CD4-positive, alpha-beta T cell (primary cell): ENCODE measurements at regions not wholly inside any gene's neighbourhood (a gene's known extent, or its start where the extent isn't known, plus 50 kb on each side); places are given as distances from the start of the nearest gene placed in this dataset.

Source experiments
- ATAC-seq: fragments of 200-7000 bp; cut with Tn5 transposase; one replicate; pipeline ENCODE4 v1.10.0; 2022; ENCODE audit warnings: mild to moderate bottlenecking; ENCODE audit not compliant: poor library complexity
- CTCF ChIA-PET: fragments of 350-600 bp; sonication (Branson Sonifier 250); formaldehyde crosslinking; loops from one replicate; lab custom pipeline; 2021; ENCODE audit warnings: antibody characterized with exemption, inconsistent platforms; lab: Charles Lee
- POLR2A ChIA-PET: fragments of 350-600 bp; sonication (Branson Sonifier 250); formaldehyde crosslinking; loops from one replicate; lab custom pipeline; 2021; ENCODE audit warnings: antibody characterized with exemption, inconsistent platforms; lab: Charles Lee
- DNase-seq, 14 experiments: peaks; one replicate each; pipeline ENCODE4 v3.0.0-alpha.2; 2013 to 2020; ENCODE audit warnings: mixed read lengths in 2 of 14
- H3K27ac ChIP-seq, 2 donors: one replicate each; pipeline versions ENCODE4 v1.5.1 to v1.7.0; 2013; ENCODE audit warnings: low read length in 2 of 2, low read depth in 1 of 2, mild to moderate bottlenecking in 1 of 2
- H3K27me3 ChIP-seq, 2 experiments: 1 replicate in 1 of 2; 2 replicates in 1 of 2; pipeline versions ENCODE4 v1.6.1 to v1.7.0; 2013; ENCODE audit warnings: low read length in 2 of 2, control low read depth in 1 of 2, mild to moderate bottlenecking in 1 of 2, moderate library complexity in 1 of 2; ENCODE audit not compliant: insufficient read depth in 2 of 2, control insufficient read depth in 1 of 2
- H3K36me3 ChIP-seq: one replicate; pipeline ENCODE4 v1.6.1; 2013; ENCODE audit warnings: low read length, control low read depth; ENCODE audit not compliant: insufficient read depth
- H3K4me1 ChIP-seq: one replicate; pipeline ENCODE4 v1.6.1; 2013; ENCODE audit warnings: low read length, control low read depth; ENCODE audit not compliant: insufficient read depth
- H3K4me3 ChIP-seq: one replicate; pipeline ENCODE4 v1.5.1; 2013; ENCODE audit warnings: mild to moderate bottlenecking, low read length, moderate library complexity
- H3K9me3 ChIP-seq, 2 experiments: 1 replicate in 1 of 2; 2 replicates in 1 of 2; pipeline versions ENCODE4 v1.6.1 to v1.7.0; 2013; ENCODE audit warnings: low read length in 2 of 2, mild to moderate bottlenecking in 2 of 2, control low read depth in 1 of 2, moderate library complexity in 1 of 2; ENCODE audit not compliant: control insufficient read depth in 1 of 2, insufficient read depth in 1 of 2
- H3K27ac Mint-ChIP-seq: one replicate; pipeline ENCODE4 v1.8.0; 2020; ENCODE audit warnings: mixed read lengths
- H3K27me3 Mint-ChIP-seq: one replicate; pipeline ENCODE4 v1.8.0; 2021; ENCODE audit warnings: mixed read lengths
- H3K36me3 Mint-ChIP-seq: one replicate; pipeline ENCODE4 v1.8.0; 2021; ENCODE audit warnings: low read depth, mixed read lengths
- H3K4me1 Mint-ChIP-seq: one replicate; pipeline ENCODE4 v1.8.0; 2021; ENCODE audit warnings: low read depth, mixed read lengths
- H3K4me3 Mint-ChIP-seq: one replicate; pipeline ENCODE4 v1.8.0; 2020; ENCODE audit warnings: mild to moderate bottlenecking, mixed read lengths
- H3K9me3 Mint-ChIP-seq: one replicate; pipeline ENCODE4 v1.8.0; 2020; ENCODE audit warnings: mixed read lengths
- CTCF ChIP-seq: fragments of 200-600 bp; IDR thresholded peaks from one replicate; pipeline ENCODE4 v1.8.0; 2022; ENCODE audit warnings: antibody characterized with exemption, mild to moderate bottlenecking
- intact Hi-C, 2 experiments: fragments of 100-400 bp; cut with DNase I in 1 of 2; cut with micrococcal nuclease in 1 of 2; formaldehyde crosslinking; loops; one replicate each; pipeline versions ENCODE4 v1.15.1 to v1.9.0; 2023 to 2025; cut with DNase I, micrococcal nuclease

GRCh38 chr3:124593442-124593829 is 136.8 kb upstream of the UMPS start:
- H3K4me1 Mint-ChIP-seq: peaks cover 7% of the 10 kb centered on the region
- ATAC-seq (no peak), DNase-seq (no peak)
- no peak overlapping the region for H3K4me3 Mint-ChIP-seq
- no peak overlapping the region for H3K27ac Mint-ChIP-seq
- no peaks in the 10 kb centered on the region for H3K36me3 Mint-ChIP-seq
- H3K36me3 ChIP-seq: no peaks in the 10 kb centered on the region
- H3K27me3 ChIP-seq: no peaks in the 10 kb centered on the region
- H3K27me3 Mint-ChIP-seq: peaks cover 26% of the 10 kb centered on the region
- intact Hi-C loops: no loop called here
- H3K4me3 ChIP-seq: no peak overlapping the region
- POLR2A ChIA-PET: no interaction called here
- no peaks in the 10 kb centered on the region for H3K9me3 ChIP-seq
- no peaks in the 10 kb centered on the region for H3K9me3 Mint-ChIP-seq
- no peak for TF ChIP-seq CTCF
- no peaks in the 10 kb centered on the region for H3K4me1 ChIP-seq
- no peak overlapping the region for H3K27ac ChIP-seq
- CTCF ChIA-PET: no interaction called here

GRCh38 chr3:124594581-124594980 is 135.7 kb upstream of the UMPS start:
- Mint-ChIP-seq H3K27me3 (peaks cover 18% of the 10 kb centered on the region), H3K4me1 (peaks cover 7% of the 10 kb centered on the region), H3K4me3 (no peak overlapping the region), H3K27ac (no peak overlapping the region), H3K9me3 (no peaks in the 10 kb centered on the region), H3K36me3 (no peaks in the 10 kb centered on the region)
- no peak for ATAC-seq
- intact Hi-C loops: no loop called here
- Histone ChIP-seq H3K4me3 (no peak overlapping the region), H3K27ac (no peak overlapping the region), H3K4me1 (no peaks in the 10 kb centered on the region), H3K36me3 (no peaks in the 10 kb centered on the region), H3K27me3 (no peaks in the 10 kb centered on the region), H3K9me3 (no peaks in the 10 kb centered on the region)
- POLR2A ChIA-PET: no interaction called here
- CTCF ChIA-PET: no interaction called here
- DNase-seq: no peak
- no peak for TF ChIP-seq CTCF

GRCh38 chr3:124597273-124597672 is 133.0 kb upstream of the UMPS start:
- no peak overlapping the region for H3K4me3 ChIP-seq
- ATAC-seq (no peak), DNase-seq (no peak)
- TF ChIP-seq CTCF: no peak
- H3K27ac ChIP-seq: no peak overlapping the region
- no peaks in the 10 kb centered on the region for H3K36me3 ChIP-seq
- POLR2A ChIA-PET: no interaction called here
- intact Hi-C loops: no loop called here
- peaks cover 0 to 2% of the 10 kb centered on the region in 2 experiments for H3K27me3 ChIP-seq
- Mint-ChIP-seq H3K4me1 (peaks cover 7% of the 10 kb centered on the region), H3K27me3 (peaks cover 22% of the 10 kb centered on the region), H3K36me3 (no peaks in the 10 kb centered on the region), H3K27ac (no peak overlapping the region), H3K4me3 (no peak overlapping the region), H3K9me3 (no peaks in the 10 kb centered on the region)
- CTCF ChIA-PET: no interaction called here
- no peaks in the 10 kb centered on the region for H3K4me1 ChIP-seq
- no peaks in the 10 kb centered on the region for H3K9me3 ChIP-seq
